CD14-positive monocyte (primary cell): ENCODE measurements at regions not wholly inside any gene's neighbourhood (a gene's known extent, or its start where the extent isn't known, plus 50 kb on each side); places are given as distances from the start of the nearest gene placed in this dataset.

Experiments used
- DNase-seq, 3 donors: peaks; one replicate each; pipeline ENCODE4 v3.0.0-alpha.2; 2011 to 2022
- H2AFZ ChIP-seq: 2 replicates; pipeline ENCODE4 v1.6.0; 2012; ENCODE audit warnings: mild to moderate bottlenecking, low read depth, low read length, inconsistent platforms; ENCODE audit not compliant: insufficient read depth, poor library complexity, severe bottlenecking
- H3K27ac ChIP-seq, 2 donors: 1 replicate in 1 of 2; 2 replicates in 1 of 2; pipeline ENCODE4 v1.5.1; 2012 to 2013; ENCODE audit warnings: low read length in 2 of 2, control low read depth in 1 of 2, inconsistent platforms in 1 of 2, low read depth in 1 of 2, mild to moderate bottlenecking in 1 of 2
- H3K27me3 ChIP-seq, 2 donors: one replicate each; pipeline versions ENCODE4 v1.6.0 to v1.6.1; 2011 to 2013; ENCODE audit warnings: low read length in 2 of 2; ENCODE audit not compliant: control insufficient read depth in 2 of 2, insufficient read depth in 2 of 2
- H3K36me3 ChIP-seq, 2 donors: replicated peaks in 1 of 2; 1 replicate in 1 of 2; 2 replicates in 1 of 2; pipeline versions ENCODE4 v1.5.1 to v1.6.1; 2012 to 2013; ENCODE audit warnings: low read length in 2 of 2, control low read depth in 1 of 2, inconsistent platforms in 1 of 2, mild to moderate bottlenecking in 1 of 2; ENCODE audit not compliant: insufficient read depth in 2 of 2, control insufficient read depth in 1 of 2
- H3K4me1 ChIP-seq, 2 donors: 1 replicate in 1 of 2; 2 replicates in 1 of 2; pipeline versions ENCODE4 v1.5.1 to v1.6.1; 2012 to 2013; ENCODE audit warnings: low read length in 2 of 2, control low read depth in 1 of 2, inconsistent platforms in 1 of 2, mild to moderate bottlenecking in 1 of 2, moderate library complexity in 1 of 2; ENCODE audit not compliant: insufficient read depth in 2 of 2, control insufficient read depth in 1 of 2
- H3K4me2 ChIP-seq: replicated peaks from 2 replicates; pipeline ENCODE3; 2012; ENCODE audit warnings: low read length, moderate library complexity, mild to moderate bottlenecking; ENCODE audit not compliant: poor library complexity, severe bottlenecking; ENCODE audit errors: extremely low read depth
- H3K4me3 ChIP-seq, 3 experiments: fragments of 200-600 bp in 1 of 3; sonication (generic) in 1 of 3; replicated peaks in 1 of 3; 1 replicate in 2 of 3; 2 replicates in 1 of 3; pipeline ENCODE4 v1.5.1; 2011 to 2013; ENCODE audit warnings: low read length in 3 of 3, mild to moderate bottlenecking in 3 of 3, control low read depth in 2 of 3, low read depth in 2 of 3, inconsistent platforms in 1 of 3, moderate library complexity in 1 of 3
- H3K79me2 ChIP-seq: 2 replicates; pipeline ENCODE4 v1.6.0; 2012; ENCODE audit warnings: mild to moderate bottlenecking, control low read depth, inconsistent platforms, low read length, moderate library complexity; ENCODE audit not compliant: insufficient read depth
- H3K9ac ChIP-seq: 2 replicates; pipeline ENCODE4 v1.6.0; 2017; ENCODE audit warnings: low read length, mild to moderate bottlenecking; ENCODE audit not compliant: insufficient read depth, poor library complexity, severe bottlenecking
- H3K9me3 ChIP-seq, 2 donors: replicated peaks in 1 of 2; 1 replicate in 1 of 2; 2 replicates in 1 of 2; pipeline versions ENCODE4 v1.5.1 to v1.6.1; 2012 to 2013; ENCODE audit warnings: low read length in 2 of 2, control low read depth in 1 of 2; ENCODE audit not compliant: control insufficient read depth in 1 of 2, insufficient read depth in 1 of 2
- H4K20me1 ChIP-seq: 2 replicates; pipeline ENCODE4 v1.6.0; 2012; ENCODE audit warnings: mild to moderate bottlenecking, low read length, control low read depth, moderate library complexity; ENCODE audit not compliant: insufficient read depth
- H3K27ac Mint-ChIP-seq, 7 donors: one replicate each; pipeline ENCODE4 v1.8.0; 2020; ENCODE audit warnings: mild to moderate bottlenecking in 7 of 7, mixed read lengths in 7 of 7, moderate library complexity in 6 of 7, inconsistent platforms in 2 of 7
- H3K27me3 Mint-ChIP-seq, 3 donors: one replicate each; pipeline ENCODE4 v1.8.0; 2021 to 2022; ENCODE audit warnings: low read depth in 3 of 3, mild to moderate bottlenecking in 3 of 3, mixed read lengths in 3 of 3, moderate library complexity in 3 of 3, inconsistent platforms in 1 of 3
- H3K36me3 Mint-ChIP-seq, 2 donors: one replicate each; pipeline ENCODE4 v1.8.0; 2020; ENCODE audit warnings: mixed read lengths in 2 of 2, inconsistent platforms in 1 of 2, mild to moderate bottlenecking in 1 of 2
- H3K4me1 Mint-ChIP-seq: one replicate; pipeline ENCODE4 v1.8.0; 2020; ENCODE audit warnings: mild to moderate bottlenecking, mixed read lengths
- H3K4me3 Mint-ChIP-seq, 2 donors: one replicate each; pipeline ENCODE4 v1.8.0; 2020; ENCODE audit warnings: mild to moderate bottlenecking in 2 of 2, mixed read lengths in 2 of 2, moderate library complexity in 1 of 2
- H3K9me3 Mint-ChIP-seq, 7 donors: one replicate each; pipeline ENCODE4 v1.8.0; 2020 to 2022; ENCODE audit warnings: mixed read lengths in 7 of 7, mild to moderate bottlenecking in 6 of 7, moderate library complexity in 6 of 7, inconsistent platforms in 2 of 7
- CTCF ChIP-seq: fragments of 200-600 bp; IDR thresholded peaks from one replicate; pipeline ENCODE4 v1.8.0; 2022; ENCODE audit warnings: antibody characterized with exemption, mild to moderate bottlenecking
- WGBS: methylation state at CpG from one replicate; pipeline ENCODE4 v1.1.5; 2013; ENCODE audit warnings: missing lambda C conversion rate; ENCODE audit not compliant: insufficient coverage; 5-methylcytosine and 5-hydroxymethylcytosine counted together
- intact Hi-C, 2 donors: fragments of 100-400 bp; cut with micrococcal nuclease; formaldehyde crosslinking; loops; one replicate each; pipeline versions ENCODE4 v1.15.0 to v1.15.1; 2023

DNA sequence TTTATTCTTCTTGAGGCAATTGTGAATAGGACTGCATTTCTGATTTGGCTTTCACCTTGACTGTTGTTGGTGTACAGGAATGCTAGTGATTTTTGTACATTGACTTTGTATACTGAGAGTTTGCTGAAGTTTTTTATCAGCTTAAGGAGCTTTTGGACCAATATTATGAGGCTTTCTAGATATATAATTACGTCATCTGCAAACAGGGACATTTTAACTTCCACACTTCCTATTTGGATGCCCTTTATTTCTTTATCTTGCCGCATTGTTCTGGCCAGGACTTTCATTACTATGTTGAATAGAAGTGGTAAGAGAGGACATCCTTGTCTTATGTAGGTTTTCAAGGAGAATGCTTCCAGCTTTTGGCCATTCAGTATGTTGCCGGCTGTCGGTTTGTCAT, 425.4 kb upstream of the CHAC2 start:
- intact Hi-C loops = no loop called here
- no peak overlapping the region for H3K4me3 Mint-ChIP-seq
- H3K27me3 ChIP-seq = no peaks in the 10 kb centered on the region
- no peak overlapping the region for H3K9ac ChIP-seq
- no peaks in the 10 kb centered on the region for H3K36me3 ChIP-seq
- no peaks in the 10 kb centered on the region for H3K4me1 Mint-ChIP-seq
- H2AFZ ChIP-seq = no peak overlapping the region
- no peak for TF ChIP-seq CTCF
- H3K79me2 ChIP-seq = no peaks in the 10 kb centered on the region
- WGBS = no CpG with 5 or more reads among the region's 4 CpGs
- no peaks in the 10 kb centered on the region for H3K9me3 ChIP-seq
- no peak overlapping the region for H3K4me2 ChIP-seq
- no peak overlapping the region for H3K27ac Mint-ChIP-seq
- no peak overlapping the region for H3K4me3 ChIP-seq
- no peaks in the 10 kb centered on the region for H3K36me3 Mint-ChIP-seq
- H3K27me3 Mint-ChIP-seq = peaks cover 0 to 1% (median 0%) of the 10 kb centered on the region in 3 donors
- no peaks in the 10 kb centered on the region for H3K4me1 ChIP-seq
- H3K27ac ChIP-seq = no peak overlapping the region
- H4K20me1 ChIP-seq = no peaks in the 10 kb centered on the region
- peaks cover 0 to 5% (median 3%) of the 10 kb centered on the region in 7 donors for H3K9me3 Mint-ChIP-seq
- DNase-seq = no peak

DNA sequence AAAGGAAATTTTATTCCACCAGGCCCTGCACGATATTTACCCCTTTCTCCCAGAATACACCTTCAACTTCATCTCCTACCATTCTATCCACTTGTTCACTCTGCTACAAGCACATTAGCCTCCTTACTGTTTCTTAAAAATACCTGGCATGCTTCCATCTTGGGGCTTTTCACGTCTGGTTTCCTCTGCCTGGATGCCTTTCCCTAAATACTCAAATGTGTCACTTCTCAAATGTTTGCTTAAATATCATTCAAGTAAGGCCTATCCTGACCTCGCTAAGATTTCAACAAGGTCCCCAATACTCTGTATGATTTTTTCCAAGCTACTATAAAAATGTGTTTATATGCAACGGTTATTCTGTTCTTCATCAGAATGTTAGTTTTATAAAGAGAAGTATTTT, 433.0 kb upstream of the CHAC2 start:
- intact Hi-C loops = no loop called here
- Mint-ChIP-seq H3K4me1 (no peaks in the 10 kb centered on the region), H3K36me3 (no peaks in the 10 kb centered on the region), H3K9me3 (peaks cover 0 to 3% (median 0%) of the 10 kb centered on the region in 7 donors), H3K4me3 (no peak overlapping the region), H3K27me3 (peaks cover 0 to 1% (median 0%) of the 10 kb centered on the region in 3 donors), H3K27ac (no peak overlapping the region)
- Histone ChIP-seq H3K27ac (no peak overlapping the region), H2AFZ (no peak overlapping the region), H3K79me2 (no peaks in the 10 kb centered on the region), H3K9ac (no peak overlapping the region), H3K4me3 (no peak overlapping the region), H4K20me1 (no peaks in the 10 kb centered on the region), H3K9me3 (peaks cover 1 to 2% of the 10 kb centered on the region in 2 donors), H3K4me1 (no peaks in the 10 kb centered on the region), H3K27me3 (no peaks in the 10 kb centered on the region), H3K4me2 (no peak overlapping the region), H3K36me3 (no peaks in the 10 kb centered on the region)
- TF ChIP-seq CTCF = no peak
- no peak for DNase-seq
- 46% methylated on average over 2 of the region's 4 CpGs for WGBS
